HG02759 (cell line): ENCODE measurements at regions not wholly inside any gene's neighbourhood (a gene's known extent, or its start where the extent isn't known, plus 50 kb on each side); places are given as distances from the start of the nearest gene placed in this dataset.

Source experiments
- ATAC-seq: cut with Tn5 transposase; IDR thresholded peaks from one replicate; pipeline ENCODE4 v1.9.1; 2021; ENCODE audit warnings: mild to moderate bottlenecking, moderate library complexity; ENCODE audit not compliant: unreplicated experiment

DNA sequence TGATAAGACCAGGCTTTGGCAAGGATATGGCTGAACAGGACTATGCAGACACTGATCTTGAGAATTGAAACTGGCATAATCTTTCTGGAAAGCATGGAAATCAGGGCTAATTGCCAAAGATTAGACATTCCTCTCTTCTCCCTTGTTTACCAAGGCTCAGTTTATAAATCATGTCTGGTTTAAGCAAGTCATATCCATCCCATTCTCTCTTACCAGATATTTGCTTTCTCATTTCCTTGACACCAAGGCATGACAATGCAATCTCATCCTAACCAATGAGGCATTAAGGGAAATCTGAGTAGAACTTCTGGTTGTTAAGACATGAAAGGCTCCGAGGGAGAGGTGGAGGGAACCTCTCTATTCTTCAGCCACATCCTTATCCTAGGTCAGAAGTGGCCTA lies 110.3 kb upstream of the CEP85L start:
- no peak for ATAC-seq

DNA sequence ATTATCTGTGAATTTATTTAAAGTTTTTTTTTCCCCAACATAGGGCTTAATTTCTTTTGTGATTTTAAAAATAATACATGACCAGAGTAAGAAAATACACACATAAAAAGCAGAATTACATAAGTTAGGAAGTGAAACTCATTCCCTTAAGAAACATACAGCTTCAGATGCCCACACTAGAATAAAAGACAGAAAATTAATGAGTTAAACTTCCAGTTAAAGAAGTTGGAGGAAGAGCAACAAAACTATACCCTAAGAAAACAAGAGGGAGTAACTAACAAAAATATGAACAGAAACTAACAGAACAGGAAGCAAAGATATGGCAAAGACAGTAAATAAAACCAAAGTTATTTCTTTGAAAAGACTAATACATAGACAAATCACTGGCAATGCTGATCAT lies 107.6 kb upstream of the CEP85L start:
- ATAC-seq = no peak

DNA sequence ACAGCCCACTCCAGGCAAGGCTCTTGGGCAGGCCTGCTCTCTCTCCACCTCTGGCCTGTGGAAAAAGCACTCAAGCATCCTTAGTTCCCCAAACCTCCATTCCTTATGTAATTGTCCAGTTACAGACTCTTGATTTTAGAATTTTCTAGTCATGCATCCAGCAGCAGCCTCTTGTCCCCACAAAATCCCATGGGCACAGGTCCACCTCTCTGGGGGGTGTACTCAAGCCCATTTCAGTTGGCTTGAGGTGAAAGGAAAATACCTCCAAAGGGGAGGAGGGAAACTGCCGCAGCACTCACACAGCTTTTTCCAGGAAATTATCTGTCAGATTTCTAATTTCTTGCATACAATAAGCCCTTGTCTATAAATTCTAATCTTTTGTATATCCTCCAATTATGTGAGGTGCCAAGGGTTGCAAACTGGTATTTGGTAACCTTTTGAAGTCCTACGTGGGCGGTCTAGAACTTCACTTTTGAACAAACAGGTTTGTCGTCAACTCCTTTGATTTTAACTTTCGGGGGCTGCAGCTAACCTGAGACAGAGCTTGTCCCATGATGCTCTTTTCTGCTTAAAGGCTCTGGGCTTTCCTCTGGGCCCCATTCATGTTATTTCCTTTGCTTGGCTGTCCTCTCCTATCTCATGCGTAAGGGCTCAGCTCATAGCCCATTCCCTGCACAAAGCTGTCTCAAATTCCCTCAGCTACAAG lies 104.7 kb upstream of the CEP85L start:
- no peak for ATAC-seq

DNA sequence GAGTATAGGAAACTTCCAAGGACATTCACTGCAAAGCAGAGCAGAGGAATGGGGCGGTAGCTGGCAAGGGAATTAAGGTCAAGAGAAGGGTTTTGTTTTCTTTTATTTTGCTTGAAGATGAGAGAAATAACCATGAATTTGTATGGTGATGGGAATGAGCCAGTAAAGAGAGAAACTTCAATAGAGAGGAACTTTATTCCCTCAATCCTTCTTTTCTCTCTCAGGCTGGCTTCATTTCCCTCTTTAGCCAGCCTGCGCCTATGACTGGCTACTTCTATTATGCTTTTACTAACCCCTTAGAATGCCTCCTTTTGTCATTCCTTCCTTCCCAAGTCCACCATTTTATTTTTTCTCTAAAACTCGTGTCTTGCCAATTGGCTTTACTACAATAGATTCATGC lies 101.4 kb upstream of the CEP85L start:
- ATAC-seq = no peak

DNA sequence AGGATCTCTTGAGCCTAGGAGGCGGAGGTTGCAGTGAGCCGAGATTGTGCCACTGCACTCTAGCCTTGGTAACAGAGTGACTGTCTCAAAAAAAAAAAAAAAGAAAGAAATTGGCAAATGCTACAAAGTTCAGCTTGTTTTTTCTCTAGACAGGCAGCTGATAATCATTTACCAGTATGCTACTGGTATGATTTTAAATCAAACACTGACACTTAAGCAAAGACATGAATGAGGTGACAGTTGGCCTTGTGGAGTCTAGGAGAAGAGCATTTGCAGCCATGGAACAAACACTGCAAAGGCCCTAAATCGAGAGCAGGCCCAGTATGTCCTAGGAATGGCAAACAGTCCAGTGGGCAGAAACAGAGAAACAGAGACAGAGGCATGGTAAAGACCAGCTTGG lies 99.7 kb upstream of the CEP85L start:
- ATAC-seq = no peak

DNA sequence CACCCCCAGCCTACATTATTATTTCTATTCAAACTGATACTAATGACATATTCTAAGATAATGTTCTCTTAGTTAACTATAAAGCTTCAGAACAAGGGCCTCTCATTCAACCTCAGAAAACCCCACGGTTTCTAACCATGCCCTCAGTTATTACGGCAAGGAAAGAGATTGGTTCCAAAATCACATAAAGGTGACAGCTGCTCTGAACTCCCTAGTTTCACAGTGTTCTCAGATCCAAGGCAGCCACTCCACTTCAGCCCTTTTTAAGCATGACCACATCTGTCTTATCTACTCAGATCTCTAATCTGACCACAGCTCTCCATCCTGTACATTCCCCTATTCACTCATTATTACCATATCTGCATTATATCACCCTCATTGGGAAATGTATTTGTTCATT lies 98.8 kb upstream of the CEP85L start:
- no peak for ATAC-seq

DNA sequence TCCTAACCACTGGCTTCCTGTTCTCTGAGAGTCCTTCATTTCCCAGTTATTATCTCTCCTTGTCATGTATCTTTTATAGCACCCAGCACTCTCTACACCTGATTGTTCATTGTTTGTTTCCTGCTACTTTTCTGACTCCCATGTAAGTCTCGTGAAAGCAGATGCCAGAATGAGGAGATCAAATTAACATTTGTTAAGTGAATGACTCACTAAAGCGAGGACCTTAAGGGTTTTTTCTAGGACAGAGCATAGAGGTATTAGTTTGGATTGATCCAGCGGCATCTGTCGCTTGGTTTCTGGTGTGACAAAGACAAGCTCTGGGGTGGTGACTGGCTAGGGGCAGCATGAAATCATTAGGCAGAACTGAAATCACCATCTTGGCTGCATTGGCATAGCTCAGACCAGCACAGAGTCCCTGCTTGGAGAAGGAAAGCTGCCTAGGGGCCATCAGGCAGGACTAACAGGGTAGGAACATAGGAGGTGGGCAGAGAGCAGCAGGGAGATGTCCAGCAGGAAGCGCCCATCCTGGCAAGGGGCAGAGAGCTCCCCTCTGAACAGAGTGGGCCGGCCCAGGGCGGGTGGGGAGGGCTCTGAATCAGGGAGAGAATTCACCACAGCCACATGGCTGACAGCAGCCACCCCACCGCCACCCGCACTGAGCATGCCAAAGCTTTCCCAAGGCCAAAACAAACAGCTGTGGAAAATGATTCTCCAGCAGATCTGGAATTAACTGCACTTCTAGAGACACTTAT lies 97.1 kb upstream of the CEP85L start:
- no peak for ATAC-seq

DNA sequence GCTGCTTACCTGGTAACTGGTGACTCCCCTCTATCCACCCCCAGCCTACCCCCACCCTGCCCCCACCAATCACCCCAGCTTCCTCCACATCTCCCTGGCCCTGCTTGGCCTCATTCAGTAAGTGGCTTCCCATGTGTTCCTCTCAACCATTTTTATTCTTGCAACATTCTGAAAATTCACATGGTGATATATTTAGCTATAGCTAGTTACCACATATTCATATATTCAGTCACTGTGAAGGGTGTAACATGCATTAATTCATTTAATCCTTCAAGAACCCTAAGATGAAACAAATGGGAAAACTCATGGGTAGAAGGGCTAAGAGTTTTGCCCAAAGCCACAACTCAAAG lies 95.4 kb upstream of the CEP85L start:
- no peak for ATAC-seq

DNA sequence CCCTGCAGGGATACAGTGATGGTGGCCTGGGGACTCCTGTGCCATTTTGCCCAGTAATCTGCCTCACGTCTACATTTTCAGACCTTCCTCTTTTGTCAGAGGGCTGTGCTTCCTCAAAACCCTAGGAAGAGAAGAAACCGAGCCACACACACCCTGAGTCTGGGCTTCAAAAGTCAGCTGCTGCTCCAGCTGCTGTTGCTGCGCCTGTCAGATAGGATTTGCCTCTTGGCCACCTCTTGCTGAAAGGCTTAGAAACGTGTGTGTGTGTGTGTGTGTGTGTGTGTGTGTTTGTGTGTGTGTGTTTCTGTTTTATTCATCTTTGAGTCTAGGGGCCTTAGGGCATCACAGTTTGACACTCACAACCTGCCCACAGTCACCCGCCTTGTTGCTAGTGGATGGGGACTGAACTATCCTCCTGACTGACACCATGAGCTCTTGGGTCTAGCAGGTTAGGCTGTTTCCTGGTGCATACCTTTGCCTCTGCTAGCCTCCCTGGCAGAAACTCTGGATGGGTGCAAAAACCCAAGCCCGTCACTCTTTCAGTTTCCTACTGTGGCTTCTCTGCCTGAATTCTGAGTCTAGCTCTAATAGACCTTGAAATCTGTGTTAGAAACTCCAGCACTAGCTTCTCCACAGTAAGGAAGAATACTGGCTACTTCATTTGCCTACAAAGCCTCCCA lies 94.9 kb upstream of the CEP85L start:
- ATAC-seq = no peak

DNA sequence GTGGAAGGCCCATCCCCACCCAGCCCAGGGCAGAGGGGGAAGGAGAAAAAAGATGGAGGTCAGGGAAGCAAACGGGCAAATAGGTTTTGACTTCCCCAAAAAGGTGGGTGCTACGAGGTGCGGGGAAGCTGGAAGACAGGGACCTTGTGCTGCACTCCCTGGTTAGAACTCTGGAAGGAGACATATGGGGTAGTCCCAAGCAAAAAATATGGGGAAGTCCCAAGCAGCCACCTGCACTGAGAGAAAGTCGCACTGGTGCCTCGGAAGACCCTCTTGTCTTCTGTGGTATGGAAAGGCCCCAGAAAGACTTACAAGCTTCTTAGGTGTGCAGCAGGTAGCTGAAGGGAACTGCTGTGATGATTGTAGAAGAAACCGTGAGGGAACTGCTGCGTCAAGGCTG lies 93.8 kb upstream of the CEP85L start:
- no peak for ATAC-seq

DNA sequence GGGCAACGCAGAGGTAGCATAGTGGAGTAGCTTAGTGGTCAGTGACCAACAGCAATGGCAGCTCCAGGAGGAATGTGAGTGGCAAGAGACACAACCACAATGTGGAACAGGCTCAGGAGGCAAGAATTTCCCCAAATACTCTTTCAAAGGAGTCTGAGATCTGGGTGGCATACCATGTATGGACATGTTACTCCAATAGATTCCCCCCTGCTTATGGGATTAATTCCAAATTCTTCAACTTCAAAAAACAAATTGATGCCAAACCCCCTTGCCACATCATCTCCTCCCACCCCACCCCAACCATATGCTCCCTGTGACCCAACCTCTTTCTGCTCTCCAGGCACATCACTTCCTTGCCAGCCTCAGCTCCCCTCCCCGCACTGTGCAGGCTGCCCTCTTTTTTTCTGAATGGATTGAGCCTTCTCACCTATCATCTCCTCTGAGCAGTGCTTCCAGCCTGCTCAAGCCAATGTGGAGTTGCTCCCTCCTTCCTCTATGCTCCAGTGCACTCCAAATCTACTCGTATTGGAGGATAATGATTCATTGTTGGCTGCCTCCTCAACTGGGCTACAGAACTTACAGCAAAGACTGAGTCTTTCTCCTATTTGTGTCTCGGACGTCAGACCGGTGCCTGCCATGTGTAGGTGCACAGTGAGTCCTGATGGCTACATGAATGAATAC lies 93.0 kb upstream of the CEP85L start:
- ATAC-seq = no peak

DNA sequence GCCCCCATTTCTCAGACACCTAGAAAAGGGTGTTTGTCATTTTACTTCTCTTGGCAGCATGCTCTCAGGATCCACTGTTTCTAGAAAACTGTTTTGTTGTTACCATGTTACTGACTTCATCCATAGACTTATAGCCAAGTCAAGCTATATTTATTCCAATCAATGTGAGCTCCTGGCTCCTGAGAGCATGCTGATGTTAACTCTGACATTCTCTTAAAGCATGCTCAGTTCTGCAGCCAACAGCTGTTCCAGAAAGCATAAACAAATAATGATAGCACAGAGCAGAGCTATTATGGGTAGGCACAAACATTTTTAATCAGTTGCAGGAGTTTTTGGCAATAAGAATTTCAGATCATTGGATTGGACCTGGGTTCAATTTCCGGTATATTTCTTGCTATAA lies 92.4 kb upstream of the CEP85L start:
- ATAC-seq = no peak

DNA sequence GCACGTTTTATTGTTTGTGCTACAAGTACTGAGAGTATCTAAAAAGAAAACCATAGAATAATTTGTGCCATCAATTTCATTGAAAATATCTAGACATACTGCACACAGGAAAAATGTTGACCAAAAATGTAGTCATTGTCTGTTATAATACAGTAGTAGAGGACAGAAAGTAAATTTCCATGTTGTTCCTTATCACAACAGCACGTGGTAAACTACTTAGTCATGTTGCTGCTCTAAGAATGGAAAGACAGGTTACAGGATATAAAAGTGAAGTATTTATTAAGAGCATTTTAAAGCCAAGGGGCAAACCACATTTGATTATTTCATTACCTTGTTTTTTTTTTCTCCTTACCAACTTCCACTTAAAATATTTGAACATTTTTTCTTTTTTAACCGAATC lies 89.0 kb upstream of the CEP85L start:
- ATAC-seq = no peak

DNA sequence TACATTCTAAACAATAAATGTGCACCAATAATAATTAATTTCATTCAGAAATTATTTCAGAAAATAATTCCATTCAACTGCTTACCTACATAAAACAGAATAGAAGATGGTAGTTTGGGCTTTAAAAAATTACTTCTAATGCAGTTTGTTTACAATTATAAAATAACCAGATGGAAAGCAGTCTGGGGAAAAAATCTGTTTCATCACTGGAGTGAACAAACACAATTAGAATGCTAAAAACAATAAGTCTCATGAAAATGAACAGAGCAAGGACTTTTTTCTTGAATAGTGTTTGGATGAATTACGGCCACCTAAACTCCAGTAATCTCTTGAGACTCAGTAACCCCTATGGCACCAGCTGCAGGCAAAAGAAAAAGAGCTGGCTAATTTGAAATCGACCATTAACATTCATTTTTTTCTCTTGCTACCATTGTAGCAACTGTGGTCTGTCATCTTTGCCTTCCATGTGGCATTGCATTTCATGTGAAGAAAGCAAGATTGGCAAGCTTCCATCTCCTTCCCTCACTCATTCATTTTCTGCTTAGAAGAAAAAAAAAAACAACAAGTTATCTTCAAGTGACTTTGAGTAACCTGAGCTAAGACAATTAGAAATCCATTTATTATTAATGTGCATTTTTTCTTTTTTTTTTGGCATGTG lies 88.4 kb upstream of the CEP85L start:
- no peak for ATAC-seq

DNA sequence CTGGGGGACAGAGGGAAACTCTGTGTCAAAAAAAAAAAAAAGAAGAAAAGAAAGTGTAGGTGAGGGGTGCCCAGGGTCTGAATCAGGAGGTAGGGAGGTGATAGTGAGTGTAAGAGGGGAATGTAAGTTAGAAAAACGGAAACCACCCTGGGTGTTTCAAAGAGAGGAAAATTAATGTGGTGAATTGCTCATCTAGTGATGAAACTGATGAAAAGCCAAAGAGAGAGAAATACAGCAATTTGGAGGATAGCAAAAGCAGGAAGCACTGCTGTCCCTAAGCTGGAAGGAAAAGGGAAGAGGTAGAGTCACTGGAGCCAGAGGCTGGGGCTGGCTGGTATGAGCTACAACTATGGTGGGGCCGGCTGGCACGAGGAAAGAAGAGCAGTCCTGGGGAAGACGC lies 85.0 kb upstream of the CEP85L start:
- no peak for ATAC-seq

DNA sequence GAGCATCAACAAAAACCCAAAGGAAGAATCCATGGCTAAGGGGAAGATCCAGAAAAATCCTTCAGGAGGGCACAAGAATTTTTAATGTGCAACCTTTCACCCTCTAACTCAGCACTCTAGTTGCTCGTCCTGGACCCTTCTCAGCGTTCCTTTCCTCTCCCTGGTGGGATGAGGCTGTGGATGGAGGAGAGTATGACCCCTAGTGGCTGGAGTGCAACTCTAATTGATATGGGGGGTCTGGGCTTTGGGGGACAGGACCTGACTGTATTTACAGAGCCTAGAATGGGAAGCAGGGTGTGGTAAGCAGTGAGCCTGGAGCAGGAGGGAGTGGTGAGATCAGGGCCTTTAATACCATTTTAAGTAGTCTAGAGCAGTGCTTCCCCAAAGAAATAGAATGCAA lies 83.9 kb upstream of the CEP85L start:
- no peak for ATAC-seq

DNA sequence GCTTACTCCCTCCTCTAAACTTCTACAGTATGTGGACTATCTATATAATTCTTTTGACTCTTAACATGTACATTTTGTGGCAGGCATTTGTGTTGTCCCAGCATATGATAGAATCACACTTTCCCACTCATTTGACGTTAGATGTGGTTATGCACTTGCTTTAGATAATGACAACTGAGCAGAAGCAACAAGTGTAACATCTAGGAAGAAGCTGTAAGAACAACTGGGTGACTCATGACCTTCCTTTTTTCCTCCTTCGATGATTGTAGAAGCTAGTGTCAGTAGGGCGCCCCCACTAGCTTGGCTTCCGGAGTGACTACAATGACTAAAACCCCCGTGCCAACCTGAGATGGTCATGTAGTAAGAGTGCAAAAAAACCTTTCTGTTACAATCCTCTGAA lies 74.6 kb upstream of the CEP85L start:
- no peak for ATAC-seq

DNA sequence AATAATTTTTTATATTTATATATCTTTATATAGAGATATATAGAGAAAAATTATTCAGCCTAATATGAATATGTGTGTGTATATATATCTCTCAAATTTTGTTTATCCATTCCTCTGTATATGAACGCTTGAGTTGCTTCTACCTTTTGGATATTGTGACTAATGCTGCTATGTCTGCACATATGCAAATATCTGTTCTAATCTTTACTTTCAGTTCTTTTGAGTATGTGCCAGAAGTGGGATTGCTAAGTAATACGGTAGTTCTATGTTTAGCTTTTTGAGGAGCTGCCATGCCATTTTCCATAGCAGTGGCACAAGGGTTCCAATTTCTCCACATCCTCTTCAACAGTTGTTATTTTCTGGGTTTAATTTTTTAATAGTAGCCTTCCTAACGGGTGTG lies 72.8 kb upstream of the CEP85L start:
- ATAC-seq = peak; percentile 72

DNA sequence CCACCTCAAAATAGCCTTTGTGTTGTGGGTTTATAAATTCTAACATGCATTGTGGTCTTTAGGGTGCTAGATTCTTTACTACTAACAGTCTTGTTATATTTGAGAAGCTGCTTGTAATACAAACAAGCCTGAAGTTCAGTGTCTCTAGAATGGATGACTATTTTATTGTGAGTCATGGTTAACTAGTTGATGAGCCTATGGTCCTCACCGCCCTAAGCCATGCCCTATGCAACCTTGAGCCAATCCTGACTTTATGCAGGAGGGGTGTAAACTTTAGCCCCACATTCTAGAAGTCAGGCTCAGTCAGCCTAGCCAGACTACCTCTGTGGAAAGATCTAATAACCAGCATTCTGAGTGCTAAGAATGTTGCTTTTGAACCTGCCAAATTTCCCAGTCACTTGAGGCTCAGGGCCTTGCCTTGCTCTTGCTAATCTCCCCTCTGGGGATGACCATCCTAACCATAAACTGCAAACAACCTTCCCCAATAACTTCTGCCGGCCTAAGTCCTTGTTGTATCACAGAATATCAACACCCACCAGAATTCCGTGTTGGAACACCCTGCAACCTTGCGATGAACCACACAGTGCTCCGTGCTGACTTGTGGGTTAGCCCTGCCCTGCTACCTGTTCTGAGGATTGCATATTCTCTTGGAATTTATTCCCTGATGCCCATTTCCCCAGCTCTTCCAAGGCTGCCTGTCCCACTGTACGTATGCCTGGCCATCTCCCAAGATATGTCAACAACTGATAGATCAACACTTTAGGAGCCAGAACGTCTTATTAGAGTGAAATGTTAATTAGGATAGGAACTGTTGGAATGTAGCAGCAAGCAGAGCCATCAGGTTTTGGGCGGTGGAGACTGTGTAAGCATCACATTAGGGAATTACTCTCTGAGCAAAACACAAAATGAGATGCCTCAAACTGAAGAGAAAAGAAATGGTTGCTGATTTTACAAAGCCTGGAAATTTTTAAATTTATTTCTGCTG lies 71.7 kb upstream of the CEP85L start:
- no peak for ATAC-seq

DNA sequence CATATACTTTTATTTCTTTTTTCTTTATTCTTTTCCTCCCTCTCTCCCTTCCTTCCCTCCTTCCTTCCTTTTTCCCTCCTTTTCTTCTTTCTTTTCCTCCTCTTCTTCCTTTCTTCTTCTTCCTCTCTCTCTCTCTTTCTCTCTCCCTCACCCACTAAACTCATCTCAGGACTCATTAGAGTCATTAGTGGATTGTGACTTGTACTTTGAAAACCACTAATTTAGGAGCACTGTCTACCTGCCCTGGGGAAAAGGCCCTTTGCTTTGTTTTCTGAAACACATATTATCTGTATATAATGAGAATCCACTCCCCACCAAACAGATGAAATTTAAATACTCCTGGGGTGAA lies 68.7 kb upstream of the CEP85L start:
- ATAC-seq = no peak
